PFSK-1 (cell line): ENCODE measurements at regions not wholly inside any gene's neighbourhood (a gene's known extent, or its start where the extent isn't known, plus 50 kb on each side); places are given as distances from the start of the nearest gene placed in this dataset.

Experiments used
- FOXP2 ChIP-seq: optimal IDR thresholded peaks from 2 replicates; pipeline ENCODE3; 2011; ENCODE audit warnings: borderline replicate concordance, control low read depth, inconsistent platforms; ENCODE audit not compliant: insufficient read depth; ENCODE audit errors: extremely low read length, extremely low read depth
- POLR2AphosphoS5 ChIP-seq: IDR thresholded peaks from 2 replicates; pipeline ENCODE4 v1.6.1; 2012; ENCODE audit warnings: low read depth, mild to moderate bottlenecking, control low read depth, low read length, moderate library complexity
- REST ChIP-seq, 2 experiments: IDR thresholded peaks; 2 replicates each; pipeline versions ENCODE4 v1.6.1 to v1.8.0; 2011 to 2012; ENCODE audit warnings: low read depth in 2 of 2, low read length in 2 of 2, control low read depth in 1 of 2, inconsistent platforms in 1 of 2, mild to moderate bottlenecking in 1 of 2, moderate library complexity in 1 of 2; ENCODE audit not compliant: insufficient read depth in 1 of 2
- SIN3A ChIP-seq: IDR thresholded peaks from 2 replicates; pipeline ENCODE4 v1.6.1; 2012; ENCODE audit warnings: mild to moderate bottlenecking, low read length, moderate library complexity, borderline replicate concordance; ENCODE audit not compliant: insufficient read depth
- TAF1 ChIP-seq: IDR thresholded peaks from 2 replicates; pipeline ENCODE4 v1.6.1; 2012; ENCODE audit warnings: low read length, control low read depth, borderline replicate concordance; ENCODE audit not compliant: insufficient read depth

GRCh38 chr10:6678211-6678803 is 98.2 kb upstream of the PRKCQ start:
- TF ChIP-seq POLR2AphosphoS5 = no peak
- no peak for TF ChIP-seq REST (IDR thresholded peaks at IDR 0.05; ENCODE audit: insufficient read depth in 1 of 2, low read depth in 2 of 2, low read length in 2 of 2)
- no peak for TF ChIP-seq SIN3A
- TF ChIP-seq TAF1 = no peak
- no peak for TF ChIP-seq FOXP2
